ENCODE measurements at regions not wholly inside any gene's neighbourhood (a gene's known extent, or its start where the extent isn't known, plus 50 kb on each side); places are given as distances from the start of the nearest gene placed in this dataset.

- Histone ChIP-seq H3K9me3 (peaks cover 0 to 11% (median 2%) of the 10 kb centered on the region in 8 donors), H3K27me3 (replicated peaks in 1 of 7) (no peaks in the 10 kb centered on the region), H3K27ac (no peak overlapping the region), H3K4me3 (no peak overlapping the region), H3K36me3 (no peaks in the 10 kb centered on the region), H3K4me1 (no peaks in the 10 kb centered on the region)
- intact Hi-C loops (cut with DNase I; ENCODE audit: low total_unique reads) = no loop called here
- TF ChIP-seq POLR2A (IDR thresholded peaks at IDR 0.05) (no peak), CTCF (IDR thresholded peaks at IDR 0.05 in 8 of 11, conservative IDR thresholded peaks at IDR 0.05 in 3 of 11) (no peak), POLR2AphosphoS5 (IDR thresholded peaks at IDR 0.05) (no peak)
- DNase-seq = no peak
Observed at GRCh38 chr4:151822331-151822730, 61.5 kb upstream of the GATB start.

- TF ChIP-seq POLR2A (IDR thresholded peaks at IDR 0.05) = no peak
- no peak for TF ChIP-seq POLR2AphosphoS5 (IDR thresholded peaks at IDR 0.05)
- TF ChIP-seq CTCF (IDR thresholded peaks at IDR 0.05 in 8 of 11, conservative IDR thresholded peaks at IDR 0.05 in 3 of 11) = no peak
- H3K4me3 ChIP-seq = no peak overlapping the region
- no peak for DNase-seq
- intact Hi-C loops (cut with DNase I; ENCODE audit: low total_unique reads) = no loop called here
- H3K27me3 ChIP-seq (replicated peaks in 1 of 7) = no peaks in the 10 kb centered on the region
- WGBS, 5 donors = 81 to 90% (median 87%) methylated on average over 3 of the region's 3 CpGs
- no peaks in the 10 kb centered on the region for H3K36me3 ChIP-seq
- H3K4me1 ChIP-seq = no peaks in the 10 kb centered on the region
- no peak overlapping the region for H3K27ac ChIP-seq
- no peaks in the 10 kb centered on the region for H3K9me3 ChIP-seq
Observed at GRCh38 chr4:151820004-151820403, 59.2 kb upstream of the GATB start.

GRCh38 chr4:151811403-151811802 is 50.6 kb upstream of the GATB start:
- Histone ChIP-seq H3K4me3 (no peak overlapping the region), H3K9me3 (no peaks in the 10 kb centered on the region), H3K27me3 (replicated peaks in 1 of 7) (no peaks in the 10 kb centered on the region), H3K4me1 (peaks cover 0 to 8% (median 0%) of the 10 kb centered on the region in 6 donors), H3K36me3 (no peaks in the 10 kb centered on the region), H3K27ac (no peak overlapping the region)
- intact Hi-C loops (cut with DNase I; ENCODE audit: low total_unique reads) = no loop called here
- no peak for DNase-seq
- TF ChIP-seq POLR2AphosphoS5 (IDR thresholded peaks at IDR 0.05) (no peak), POLR2A (IDR thresholded peaks at IDR 0.05) (no peak), CTCF (IDR thresholded peaks at IDR 0.05 in 8 of 11, conservative IDR thresholded peaks at IDR 0.05 in 3 of 11) (no peak)

Small RNA genes in the stretch of these regions (small RNA-seq; reads per million reads assigned to genes)
- 0 to 0.12 (median 0.03) reads per million in 4 donors for gene RN7SL446P
- gene RNA5SP169 = 0 reads per million in 4 donors
